MM.1S (cell line): ENCODE measurements at regions not wholly inside any gene's neighbourhood (a gene's known extent, or its start where the extent isn't known, plus 50 kb on each side); places are given as distances from the start of the nearest gene placed in this dataset.

Experiments used
- DNase-seq: peaks from one replicate; pipeline ENCODE4 v3.0.0-alpha.2; 2015
- H2AFZ ChIP-seq: fragments of 300-600 bp; sonication (generic); 2 replicates; pipeline ENCODE4 v1.6.0; 2016; ENCODE audit warnings: antibody characterized with exemption, low read length
- H3F3A ChIP-seq: fragments of 300-600 bp; sonication (generic); 2 replicates; pipeline ENCODE4 v1.6.1; 2016; ENCODE audit warnings: mild to moderate bottlenecking, antibody characterized with exemption, low read length, moderate library complexity, mixed read lengths; ENCODE audit not compliant: insufficient read depth
- H3K27ac ChIP-seq: fragments of 300-600 bp; sonication (generic); 2 replicates; pipeline ENCODE4 v1.5.1; 2016; ENCODE audit warnings: mild to moderate bottlenecking, low read length
- H3K27me3 ChIP-seq: fragments of 300-600 bp; sonication (generic); replicated peaks from 2 replicates; pipeline ENCODE4 v1.6.0; 2016; ENCODE audit warnings: low read length; ENCODE audit not compliant: insufficient read depth
- H3K36me3 ChIP-seq: fragments of 300-600 bp; sonication (generic); replicated peaks from 2 replicates; pipeline ENCODE4 v1.6.1; 2016; ENCODE audit warnings: mild to moderate bottlenecking, low read length, mixed read lengths; ENCODE audit not compliant: insufficient read depth
- H3K4me1 ChIP-seq: fragments of 300-600 bp; sonication (generic); 2 replicates; pipeline ENCODE4 v1.6.1; 2016; ENCODE audit warnings: low read length, mixed read lengths
- H3K4me2 ChIP-seq: fragments of 300-600 bp; sonication (generic); 2 replicates; pipeline ENCODE4 v1.6.0; 2016; ENCODE audit warnings: low read depth, low read length
- H3K4me3 ChIP-seq: fragments of 300-600 bp; sonication (generic); 2 replicates; pipeline ENCODE4 v1.5.1; 2016; ENCODE audit warnings: low read length, mixed read lengths
- H3K79me2 ChIP-seq: fragments of 300-600 bp; sonication (generic); 2 replicates; pipeline ENCODE4 v1.6.1; 2016; ENCODE audit warnings: mixed run types, low read length, mixed read lengths
- H3K9ac ChIP-seq: fragments of 300-600 bp; sonication (generic); 2 replicates; pipeline ENCODE4 v1.6.1; 2016; ENCODE audit warnings: low read length, mixed read lengths
- H3K9me2 ChIP-seq: fragments of 300-600 bp; sonication (generic); replicated peaks from 2 replicates; pipeline ENCODE4 v1.6.1; 2016; ENCODE audit warnings: mild to moderate bottlenecking, low read length, mixed read lengths; ENCODE audit not compliant: insufficient read depth
- H3K9me3 ChIP-seq: fragments of 300-600 bp; sonication (generic); replicated peaks from 2 replicates; pipeline ENCODE4 v1.6.1; 2016; ENCODE audit warnings: mild to moderate bottlenecking, low read length, mixed read lengths; ENCODE audit not compliant: insufficient read depth
- H4K20me1 ChIP-seq: fragments of 300-600 bp; sonication (generic); 2 replicates; pipeline ENCODE4 v1.6.1; 2016; ENCODE audit warnings: mild to moderate bottlenecking, low read length, moderate library complexity, mixed read lengths; ENCODE audit not compliant: insufficient read depth
- EZH2 ChIP-seq: fragments of 300-600 bp; sonication (generic); optimal IDR thresholded peaks from 2 replicates; pipeline ENCODE3; 2017; ENCODE audit warnings: low read depth, mild to moderate bottlenecking, antibody characterized with exemption, low read length, mixed read lengths
- EZH2phosphoT487 ChIP-seq: fragments of 300-600 bp; sonication (generic); IDR thresholded peaks from 2 replicates; pipeline ENCODE4 v1.6.1; 2018; ENCODE audit warnings: antibody characterized with exemption, low read length
- TF ChIP-seq, protein P1 (sequence below): fragments of 300-600 bp; sonication (generic); IDR thresholded peaks from 2 replicates; pipeline ENCODE4 v1.5.1; 2016; ENCODE audit warnings: antibody characterized with exemption, low read length, mixed read lengths

DNA sequence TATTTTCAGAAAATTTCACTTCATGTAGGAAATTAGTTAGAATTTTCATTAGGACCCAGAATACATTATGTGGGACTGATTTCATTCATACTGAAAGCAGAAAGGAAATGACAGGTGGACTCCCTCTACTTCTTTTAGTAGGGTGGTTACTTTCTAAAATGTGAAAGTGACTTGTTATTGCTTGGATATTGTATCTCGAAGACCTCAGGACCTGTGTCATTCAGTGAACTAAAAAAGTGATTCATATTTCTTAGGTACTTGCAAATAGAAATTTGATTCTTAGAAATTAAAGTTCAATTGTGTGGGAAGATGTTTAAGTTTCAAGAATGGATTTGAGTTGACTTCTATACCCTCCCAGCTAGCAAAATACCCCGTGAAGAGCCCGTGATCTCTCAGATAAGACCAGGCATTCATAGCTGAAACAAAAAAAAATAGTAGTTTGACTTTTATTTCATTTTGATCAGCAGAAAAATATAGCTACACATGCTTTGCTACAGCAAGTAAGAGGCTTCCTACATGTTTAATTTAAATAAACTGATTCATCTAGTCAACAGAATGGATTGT is 1037.1 kb downstream of the GATA3 start:
- no peaks in the 10 kb centered on the region for H3K27me3 ChIP-seq
- TF ChIP-seq EZH2phosphoT487 (no peak), EZH2 (no peak)
- TF ChIP-seq, protein P1, sequence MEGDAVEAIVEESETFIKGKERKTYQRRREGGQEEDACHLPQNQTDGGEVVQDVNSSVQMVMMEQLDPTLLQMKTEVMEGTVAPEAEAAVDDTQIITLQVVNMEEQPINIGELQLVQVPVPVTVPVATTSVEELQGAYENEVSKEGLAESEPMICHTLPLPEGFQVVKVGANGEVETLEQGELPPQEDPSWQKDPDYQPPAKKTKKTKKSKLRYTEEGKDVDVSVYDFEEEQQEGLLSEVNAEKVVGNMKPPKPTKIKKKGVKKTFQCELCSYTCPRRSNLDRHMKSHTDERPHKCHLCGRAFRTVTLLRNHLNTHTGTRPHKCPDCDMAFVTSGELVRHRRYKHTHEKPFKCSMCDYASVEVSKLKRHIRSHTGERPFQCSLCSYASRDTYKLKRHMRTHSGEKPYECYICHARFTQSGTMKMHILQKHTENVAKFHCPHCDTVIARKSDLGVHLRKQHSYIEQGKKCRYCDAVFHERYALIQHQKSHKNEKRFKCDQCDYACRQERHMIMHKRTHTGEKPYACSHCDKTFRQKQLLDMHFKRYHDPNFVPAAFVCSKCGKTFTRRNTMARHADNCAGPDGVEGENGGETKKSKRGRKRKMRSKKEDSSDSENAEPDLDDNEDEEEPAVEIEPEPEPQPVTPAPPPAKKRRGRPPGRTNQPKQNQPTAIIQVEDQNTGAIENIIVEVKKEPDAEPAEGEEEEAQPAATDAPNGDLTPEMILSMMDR = no peak
- H3K36me3 ChIP-seq = no peaks in the 10 kb centered on the region
- H3F3A ChIP-seq = no peaks in the 10 kb centered on the region
- H3K4me3 ChIP-seq = no peak overlapping the region
- no peaks in the 10 kb centered on the region for H3K4me1 ChIP-seq
- no peaks in the 10 kb centered on the region for H4K20me1 ChIP-seq
- no peak overlapping the region for H3K4me2 ChIP-seq
- H3K27ac ChIP-seq = no peak overlapping the region
- H3K9me2 ChIP-seq = no peaks in the 10 kb centered on the region
- H3K9me3 ChIP-seq = no peaks in the 10 kb centered on the region
- H3K9ac ChIP-seq = no peak overlapping the region
- no peak overlapping the region for H2AFZ ChIP-seq
- no peak for DNase-seq
- no peaks in the 10 kb centered on the region for H3K79me2 ChIP-seq

DNA sequence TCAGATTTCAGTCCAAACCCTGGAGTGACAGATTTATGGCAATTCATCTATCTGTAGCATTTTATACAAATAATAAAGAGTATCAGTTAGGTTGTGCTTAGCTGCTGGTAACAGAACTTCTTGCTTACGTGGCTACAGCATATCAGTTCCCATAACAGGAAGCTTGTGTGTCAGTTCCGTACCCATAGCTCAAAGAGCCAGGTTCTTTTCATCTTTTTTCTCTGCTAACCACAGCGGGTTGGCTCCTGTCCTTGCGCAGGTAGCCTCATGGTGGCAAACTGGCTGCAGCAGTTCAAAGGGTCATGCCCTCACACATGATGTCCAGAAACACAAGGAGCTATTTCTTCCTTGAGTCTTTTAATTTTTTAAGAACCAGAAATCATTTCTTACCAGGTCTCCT is 1041.8 kb downstream of the GATA3 start:
- no peaks in the 10 kb centered on the region for H3K36me3 ChIP-seq
- no peak overlapping the region for H2AFZ ChIP-seq
- H3K4me3 ChIP-seq = no peak overlapping the region
- no peaks in the 10 kb centered on the region for H3K79me2 ChIP-seq
- H3F3A ChIP-seq = no peaks in the 10 kb centered on the region
- TF ChIP-seq, protein P1 = no peak
- TF ChIP-seq EZH2 (no peak), EZH2phosphoT487 (no peak)
- H3K9me3 ChIP-seq = no peaks in the 10 kb centered on the region
- H3K9me2 ChIP-seq = no peaks in the 10 kb centered on the region
- no peak for DNase-seq
- no peak overlapping the region for H3K9ac ChIP-seq
- no peaks in the 10 kb centered on the region for H3K27me3 ChIP-seq
- H4K20me1 ChIP-seq = no peaks in the 10 kb centered on the region
- H3K4me1 ChIP-seq = no peaks in the 10 kb centered on the region
- no peak overlapping the region for H3K27ac ChIP-seq
- H3K4me2 ChIP-seq = no peak overlapping the region

DNA sequence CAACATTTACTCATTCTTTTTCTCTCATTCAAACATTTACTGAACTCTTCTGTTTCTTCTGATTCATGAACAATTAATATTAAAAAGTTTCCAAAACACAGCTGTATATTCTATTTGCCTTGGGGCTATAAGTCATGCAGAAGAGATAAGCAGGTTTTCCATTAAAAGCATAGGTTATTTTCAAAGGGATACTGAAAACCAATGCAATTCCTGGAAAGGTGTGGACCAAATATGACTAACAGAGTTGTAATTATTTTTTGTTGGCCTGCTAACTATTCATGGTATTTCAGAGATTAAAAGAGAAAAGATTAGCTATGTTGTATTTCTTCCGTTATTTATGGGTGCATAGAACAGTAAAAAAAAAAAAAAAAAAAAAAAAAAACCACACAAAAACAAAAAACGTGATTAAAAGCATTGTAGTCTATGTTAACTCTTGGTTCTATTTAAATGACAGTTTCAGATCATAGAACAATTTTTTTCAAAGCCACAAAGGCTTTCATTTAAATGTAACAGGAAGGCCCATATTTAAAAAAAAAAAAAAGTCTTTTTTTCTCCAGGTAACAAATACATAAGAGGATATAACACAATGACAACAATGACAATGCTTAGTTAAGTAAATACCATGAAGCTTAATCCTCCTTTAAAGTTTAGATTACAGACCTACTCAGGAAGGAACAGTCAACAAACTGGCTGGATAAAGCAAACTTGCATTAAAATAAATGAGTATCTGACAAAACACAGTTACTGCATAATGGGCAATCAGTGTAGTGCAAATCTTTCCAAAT is 1042.9 kb downstream of the GATA3 start:
- no peaks in the 10 kb centered on the region for H3K9me2 ChIP-seq
- no peak overlapping the region for H3K27ac ChIP-seq
- no peaks in the 10 kb centered on the region for H3K79me2 ChIP-seq
- no peaks in the 10 kb centered on the region for H3K36me3 ChIP-seq
- no peak overlapping the region for H3K9ac ChIP-seq
- H3K27me3 ChIP-seq = no peaks in the 10 kb centered on the region
- no peak overlapping the region for H2AFZ ChIP-seq
- H3F3A ChIP-seq = no peaks in the 10 kb centered on the region
- H3K9me3 ChIP-seq = no peaks in the 10 kb centered on the region
- no peaks in the 10 kb centered on the region for H4K20me1 ChIP-seq
- no peak overlapping the region for H3K4me3 ChIP-seq
- H3K4me1 ChIP-seq = no peaks in the 10 kb centered on the region
- TF ChIP-seq EZH2 = no peak
- DNase-seq = peak; percentile 59
- no peak overlapping the region for H3K4me2 ChIP-seq

DNA sequence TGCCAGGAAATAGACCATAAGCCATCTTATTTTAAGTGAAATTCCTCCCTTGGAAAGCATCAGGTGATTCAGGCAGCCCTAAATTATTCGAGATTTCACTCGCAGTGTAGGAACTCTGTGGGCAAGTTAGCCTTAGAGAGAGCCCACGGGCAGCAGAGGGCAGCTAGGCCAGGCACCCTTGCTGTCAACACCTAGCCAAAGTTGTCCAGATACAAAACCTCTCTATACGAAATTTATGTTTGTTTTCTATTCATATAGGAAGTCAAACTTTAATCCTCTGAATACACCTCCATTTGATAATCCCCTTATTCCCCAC is 1043.5 kb downstream of the GATA3 start:
- H3K4me3 ChIP-seq = no peak overlapping the region
- no peak overlapping the region for H3K4me2 ChIP-seq
- H3F3A ChIP-seq = no peaks in the 10 kb centered on the region
- H3K36me3 ChIP-seq = no peaks in the 10 kb centered on the region
- TF ChIP-seq, protein P1 = no peak
- TF ChIP-seq EZH2phosphoT487 = no peak
- DNase-seq = no peak
- H3K9ac ChIP-seq = no peak overlapping the region
- H3K9me3 ChIP-seq = no peaks in the 10 kb centered on the region
- no peaks in the 10 kb centered on the region for H3K4me1 ChIP-seq
- H3K79me2 ChIP-seq = no peaks in the 10 kb centered on the region
- H3K27ac ChIP-seq = no peak overlapping the region
- H3K27me3 ChIP-seq = no peaks in the 10 kb centered on the region
- no peaks in the 10 kb centered on the region for H3K9me2 ChIP-seq
- H4K20me1 ChIP-seq = no peaks in the 10 kb centered on the region
- H2AFZ ChIP-seq = no peak overlapping the region
